Nephron progenitor cell (in vitro differentiated cells): ENCODE measurements at regions not wholly inside any gene's neighbourhood (a gene's known extent, or its start where the extent isn't known, plus 50 kb on each side); places are given as distances from the start of the nearest gene placed in this dataset.

Experiments
- DNase-seq: peaks from one replicate; pipeline ENCODE4 v3.0.0; 2021
- H3K27ac Mint-ChIP-seq: 2 replicates; pipeline ENCODE4 v1.8.0; 2021; ENCODE audit warnings: mild to moderate bottlenecking, moderate library complexity, mixed read lengths
- H3K27me3 Mint-ChIP-seq: 2 replicates; pipeline ENCODE4 v1.8.0; 2021; ENCODE audit warnings: mild to moderate bottlenecking, low read depth, mixed read lengths; ENCODE audit not compliant: poor library complexity
- H3K36me3 Mint-ChIP-seq: 2 replicates; pipeline ENCODE4 v1.8.0; 2021; ENCODE audit warnings: low read depth, mixed read lengths
- H3K4me1 Mint-ChIP-seq: 2 replicates; pipeline ENCODE4 v1.8.0; 2021; ENCODE audit warnings: mixed read lengths
- H3K4me3 Mint-ChIP-seq: 2 replicates; pipeline ENCODE4 v1.8.0; 2021; ENCODE audit warnings: mild to moderate bottlenecking, moderate library complexity, mixed read lengths
- H3K9me3 Mint-ChIP-seq: 2 replicates; pipeline ENCODE4 v1.8.0; 2021; ENCODE audit warnings: mild to moderate bottlenecking, moderate library complexity, mixed read lengths
- CTCF ChIP-seq: fragments of 200-600 bp; sonication (generic); IDR thresholded peaks from 2 replicates; pipeline ENCODE4 v1.5.0; 2021; ENCODE audit warnings: antibody characterized with exemption

DNA sequence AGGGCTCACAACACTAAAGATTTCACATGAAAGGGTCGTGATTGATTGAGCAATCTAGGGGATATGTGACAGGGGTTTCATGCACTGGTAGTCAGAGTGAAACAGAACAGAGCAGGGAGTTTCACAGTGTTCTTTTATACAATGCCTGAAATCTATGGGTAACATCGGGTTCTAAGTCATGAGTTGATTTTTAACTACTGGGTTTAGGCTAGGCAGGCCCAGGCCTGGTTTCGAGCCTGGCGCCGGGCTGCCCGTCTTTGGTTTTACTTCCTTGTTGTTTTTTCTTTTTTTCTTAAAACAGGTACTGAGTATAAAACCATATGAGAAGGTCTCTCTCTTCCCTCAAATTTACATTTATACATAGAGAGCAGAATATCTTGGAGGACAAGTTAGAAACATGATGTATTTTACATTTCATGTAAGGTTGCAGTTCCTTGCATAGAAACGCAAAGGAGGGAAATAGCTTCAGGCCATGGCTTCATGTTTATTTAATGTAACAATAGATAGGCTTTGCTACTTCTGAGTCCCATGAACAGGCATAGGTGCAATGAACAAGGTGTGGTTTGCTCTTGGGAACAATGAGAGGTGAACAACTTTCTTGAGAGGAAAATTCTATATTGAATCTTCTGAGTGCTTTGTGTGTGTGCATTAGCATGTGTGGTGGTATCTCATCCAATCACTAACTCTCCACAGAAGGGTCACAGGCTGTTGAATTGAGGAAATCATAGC lies 128.9 kb upstream of the RXFP2 start:
- Mint-ChIP-seq H3K27me3 (peaks cover 6% of the 10 kb centered on the region), H3K27ac (peak overlapping the region; percentile 18), H3K4me3 (no peak overlapping the region), H3K4me1 (peaks cover 31% of the 10 kb centered on the region), H3K9me3 (peaks cover 28% of the 10 kb centered on the region), H3K36me3 (peaks cover 6% of the 10 kb centered on the region)
- no peak for TF ChIP-seq CTCF
- no peak for DNase-seq

GRCh38 chr13:31611214-31611613 lies 128.1 kb upstream of the RXFP2 start:
- H3K27ac Mint-ChIP-seq = no peak overlapping the region
- no peak overlapping the region for H3K4me3 Mint-ChIP-seq
- peaks cover 6% of the 10 kb centered on the region for H3K27me3 Mint-ChIP-seq
- peaks cover 32% of the 10 kb centered on the region for H3K9me3 Mint-ChIP-seq
- peaks cover 6% of the 10 kb centered on the region for H3K36me3 Mint-ChIP-seq
- H3K4me1 Mint-ChIP-seq = peaks cover 23% of the 10 kb centered on the region
- no peak for TF ChIP-seq CTCF
- no peak for DNase-seq

DNA sequence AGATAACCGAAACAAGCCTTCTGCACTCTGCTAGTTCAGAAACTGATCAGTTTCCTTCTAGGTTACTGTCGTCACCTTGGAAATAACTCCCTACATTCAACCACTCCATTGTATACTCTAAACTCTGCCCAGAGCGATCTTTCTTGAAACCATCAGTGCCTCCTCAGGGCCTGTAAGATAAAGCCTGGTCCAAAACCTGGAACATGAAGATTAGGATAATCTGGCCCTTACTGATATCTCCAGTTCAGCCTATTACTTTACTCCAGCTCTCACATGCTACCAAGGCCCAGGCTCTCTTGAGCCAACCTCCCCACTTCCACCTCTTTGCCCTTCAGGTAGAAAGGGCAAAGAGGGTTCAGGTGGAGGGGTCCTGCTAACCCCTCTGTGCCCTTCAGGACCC lies 125.3 kb upstream of the RXFP2 start:
- TF ChIP-seq CTCF = no peak
- DNase-seq = no peak
- no peak overlapping the region for H3K4me3 Mint-ChIP-seq
- H3K27ac Mint-ChIP-seq = no peak overlapping the region
- peaks cover 17% of the 10 kb centered on the region for H3K9me3 Mint-ChIP-seq
- peaks cover 8% of the 10 kb centered on the region for H3K4me1 Mint-ChIP-seq
- H3K36me3 Mint-ChIP-seq = peaks cover 6% of the 10 kb centered on the region
- peaks cover 6% of the 10 kb centered on the region for H3K27me3 Mint-ChIP-seq

DNA sequence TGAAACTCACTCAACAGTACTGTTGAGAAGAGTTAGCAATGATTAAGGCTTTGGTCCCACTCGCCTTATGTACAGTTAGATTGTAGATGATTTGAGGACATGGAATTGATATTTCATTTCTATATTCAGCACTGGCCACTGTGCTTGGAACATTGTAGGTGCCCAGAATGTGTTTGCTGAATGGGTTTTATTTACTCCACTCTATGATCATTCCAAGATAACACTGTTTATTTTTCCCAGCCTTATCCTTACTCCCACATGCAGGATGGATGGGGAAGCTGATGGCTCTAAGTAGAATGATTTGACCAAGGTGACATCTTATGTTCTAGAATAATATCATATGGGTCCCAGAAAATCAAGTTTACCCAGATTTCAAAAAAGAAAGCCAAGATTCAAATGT lies 124.6 kb upstream of the RXFP2 start:
- Mint-ChIP-seq H3K27me3 (peaks cover 6% of the 10 kb centered on the region), H3K4me1 (peaks cover 8% of the 10 kb centered on the region), H3K36me3 (peaks cover 5% of the 10 kb centered on the region), H3K9me3 (peaks cover 12% of the 10 kb centered on the region), H3K27ac (no peak overlapping the region), H3K4me3 (no peak overlapping the region)
- no peak for DNase-seq
- TF ChIP-seq CTCF = no peak

DNA sequence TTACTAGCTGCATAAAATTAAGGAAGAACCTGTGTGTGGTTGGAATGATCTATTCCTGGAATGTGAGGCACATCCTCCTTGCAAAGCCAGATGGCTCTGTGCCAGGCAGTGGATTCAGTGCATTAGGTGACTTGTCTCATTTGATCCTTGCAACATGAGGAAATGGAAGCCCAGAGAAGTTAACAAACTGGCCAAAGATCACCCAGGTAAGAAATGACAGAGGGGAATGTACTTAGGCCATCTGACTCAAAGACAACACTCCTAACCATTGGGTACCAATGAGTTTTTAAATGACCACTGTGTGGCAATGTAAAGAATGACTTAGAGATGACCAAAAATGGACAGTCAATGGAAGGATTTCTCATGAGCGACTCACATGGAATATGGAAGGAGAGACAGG lies 114.2 kb upstream of the RXFP2 start:
- Mint-ChIP-seq H3K27me3 (no peaks in the 10 kb centered on the region), H3K4me3 (no peak overlapping the region), H3K27ac (no peak overlapping the region), H3K36me3 (no peaks in the 10 kb centered on the region), H3K4me1 (peaks cover 14% of the 10 kb centered on the region), H3K9me3 (no peaks in the 10 kb centered on the region)
- no peak for TF ChIP-seq CTCF
- DNase-seq = no peak
